Activated T-helper 1 cell treated with anti-CD3 and anti-CD28 coated beads, Interleukin-12 subunit alpha, Interleukin-12 subunit beta, Interleukin-2, Interleukin-4 antibody, amounts not matched to agents 30 ng/mL and 10 ng/mL and 1 ng/mL, durations not matched to agents 14 hours and 24 hours and 36 hours (primary cell): ENCODE measurements at regions not wholly inside any gene's neighbourhood (a gene's known extent, or its start where the extent isn't known, plus 50 kb on each side); places are given as distances from the start of the nearest gene placed in this dataset.

ENCODE experiments used
- DNase-seq: peaks from one replicate; pipeline ENCODE4 v3.0.0; 2021; ENCODE audit warnings: low spot score
- H3K27ac Mint-ChIP-seq: one replicate; pipeline ENCODE4 v1.8.0; 2021; ENCODE audit warnings: mild to moderate bottlenecking, mixed read lengths
- H3K27me3 Mint-ChIP-seq: one replicate; pipeline ENCODE4 v1.8.0; 2022; ENCODE audit warnings: mild to moderate bottlenecking, moderate library complexity, mixed read lengths; ENCODE audit not compliant: insufficient read depth
- H3K36me3 Mint-ChIP-seq: one replicate; pipeline ENCODE4 v1.8.0; 2021; ENCODE audit warnings: low read depth, mixed read lengths
- H3K4me1 Mint-ChIP-seq: one replicate; pipeline ENCODE4 v1.8.0; 2021; ENCODE audit warnings: low read depth, mixed read lengths
- H3K4me3 Mint-ChIP-seq: one replicate; pipeline ENCODE4 v1.8.0; 2021; ENCODE audit warnings: mild to moderate bottlenecking, moderate library complexity, mixed read lengths
- H3K9me3 Mint-ChIP-seq: one replicate; pipeline ENCODE4 v1.8.0; 2021; ENCODE audit warnings: mixed read lengths
- intact Hi-C: fragments of 100-400 bp; cut with micrococcal nuclease; formaldehyde crosslinking; loops from one replicate; pipeline ENCODE4 v1.15.1; 2024

- no peak for DNase-seq
- intact Hi-C loops, result no loop called here
- Mint-ChIP-seq H3K27ac (no peak overlapping the region), H3K27me3 (peaks cover 9% of the 10 kb centered on the region), H3K4me1 (no peaks in the 10 kb centered on the region), H3K36me3 (no peaks in the 10 kb centered on the region), H3K9me3 (no peaks in the 10 kb centered on the region), H3K4me3 (no peak overlapping the region)
These were observed 86.2 kb upstream of the SCEL start for GRCh38 chr13:77449265-77449664.

- H3K27me3 Mint-ChIP-seq, result peaks cover 3% of the 10 kb centered on the region
- H3K4me3 Mint-ChIP-seq, result no peak overlapping the region
- intact Hi-C loops, result no loop called here
- H3K27ac Mint-ChIP-seq, result no peak overlapping the region
- H3K36me3 Mint-ChIP-seq, result no peaks in the 10 kb centered on the region
- no peaks in the 10 kb centered on the region for H3K9me3 Mint-ChIP-seq
- H3K4me1 Mint-ChIP-seq, result no peaks in the 10 kb centered on the region
- DNase-seq, result no peak
These were observed 86.8 kb upstream of the SCEL start for GRCh38 chr13:77448689-77449088.

GRCh38 chr13:77443511-77443910 lies 92.0 kb upstream of the SCEL start:
- Mint-ChIP-seq H3K36me3 (no peaks in the 10 kb centered on the region), H3K27me3 (peaks cover 5% of the 10 kb centered on the region), H3K27ac (no peak overlapping the region), H3K4me3 (no peak overlapping the region), H3K9me3 (peaks cover 7% of the 10 kb centered on the region), H3K4me1 (no peaks in the 10 kb centered on the region)
- DNase-seq, result no peak
- intact Hi-C loops, result no loop called here

GRCh38 chr13:77437267-77437666 lies 98.2 kb upstream of the SCEL start:
- peaks cover 7% of the 10 kb centered on the region for H3K9me3 Mint-ChIP-seq
- no peak for DNase-seq
- H3K36me3 Mint-ChIP-seq, result no peaks in the 10 kb centered on the region
- no peaks in the 10 kb centered on the region for H3K4me1 Mint-ChIP-seq
- intact Hi-C loops, result no loop called here
- H3K27ac Mint-ChIP-seq, result no peak overlapping the region
- no peak overlapping the region for H3K4me3 Mint-ChIP-seq
- peaks cover 2% of the 10 kb centered on the region for H3K27me3 Mint-ChIP-seq

- H3K36me3 Mint-ChIP-seq, result no peaks in the 10 kb centered on the region
- intact Hi-C loops, result no loop called here
- H3K9me3 Mint-ChIP-seq, result peaks cover under 1% of the 10 kb centered on the region
- no peak overlapping the region for H3K4me3 Mint-ChIP-seq
- DNase-seq, result no peak
- no peak overlapping the region for H3K27ac Mint-ChIP-seq
- peaks cover 6% of the 10 kb centered on the region for H3K4me1 Mint-ChIP-seq
- H3K27me3 Mint-ChIP-seq, result no peaks in the 10 kb centered on the region
These were observed 101.2 kb upstream of the SCEL start for GRCh38 chr13:77434289-77434688.

- H3K9me3 Mint-ChIP-seq, result peaks cover 10% of the 10 kb centered on the region
- intact Hi-C loops, result no loop called here
- H3K27ac Mint-ChIP-seq, result no peak overlapping the region
- peaks cover 11% of the 10 kb centered on the region for H3K4me1 Mint-ChIP-seq
- no peaks in the 10 kb centered on the region for H3K27me3 Mint-ChIP-seq
- DNase-seq, result no peak
- H3K4me3 Mint-ChIP-seq, result no peak overlapping the region
- H3K36me3 Mint-ChIP-seq, result peaks cover 4% of the 10 kb centered on the region
These were observed 104.1 kb upstream of the SCEL start for GRCh38 chr13:77431449-77431848.

- Mint-ChIP-seq H3K36me3 (peaks cover 4% of the 10 kb centered on the region), H3K27ac (no peak overlapping the region), H3K4me1 (peaks cover 11% of the 10 kb centered on the region), H3K4me3 (no peak overlapping the region), H3K9me3 (peaks cover 10% of the 10 kb centered on the region), H3K27me3 (no peaks in the 10 kb centered on the region)
- intact Hi-C loops, result no loop called here
- no peak for DNase-seq
These were observed 103.6 kb upstream of the MYCBP2 start for GRCh38 chr13:77430377-77430951.

GRCh38 chr13:77429320-77430142 lies 102.6 kb upstream of the MYCBP2 start:
- no peaks in the 10 kb centered on the region for H3K27me3 Mint-ChIP-seq
- intact Hi-C loops, result loop anchor here (1.0 to 2.0 kb wide), 4 partner anchors 40 to 402 kb away; partner anchors contain the start of gene FBXL3
- H3K9me3 Mint-ChIP-seq, result peaks cover 10% of the 10 kb centered on the region
- peaks cover 11% of the 10 kb centered on the region for H3K4me1 Mint-ChIP-seq
- H3K27ac Mint-ChIP-seq, result peak overlapping the region; percentile 49
- H3K4me3 Mint-ChIP-seq, result no peak overlapping the region
- DNase-seq, result no peak
- H3K36me3 Mint-ChIP-seq, result peaks cover 4% of the 10 kb centered on the region

- intact Hi-C loops, result no loop called here
- Mint-ChIP-seq H3K36me3 (peaks cover 4% of the 10 kb centered on the region), H3K27ac (no peak overlapping the region), H3K27me3 (peaks cover 1% of the 10 kb centered on the region), H3K4me3 (no peak overlapping the region), H3K9me3 (peaks cover 10% of the 10 kb centered on the region), H3K4me1 (peaks cover 11% of the 10 kb centered on the region)
- DNase-seq, result no peak
These were observed 98.8 kb upstream of the MYCBP2 start for GRCh38 chr13:77425705-77426104.

GRCh38 chr13:77423296-77423695 lies 96.4 kb upstream of the MYCBP2 start:
- peaks cover 3% of the 10 kb centered on the region for H3K9me3 Mint-ChIP-seq

GRCh38 chr13:77422724-77423123 lies 95.8 kb upstream of the MYCBP2 start:
- Mint-ChIP-seq H3K36me3 (no peaks in the 10 kb centered on the region), H3K9me3 (no peaks in the 10 kb centered on the region), H3K27ac (no peak overlapping the region), H3K4me1 (no peaks in the 10 kb centered on the region), H3K27me3 (peaks cover 7% of the 10 kb centered on the region), H3K4me3 (no peak overlapping the region)
- no peak for DNase-seq
- intact Hi-C loops, result no loop called here

More at GRCh38 chr13:77423296-77423695, 96.4 kb upstream of the MYCBP2 start:
- no peak for DNase-seq
- Mint-ChIP-seq H3K4me1 (no peaks in the 10 kb centered on the region), H3K27ac (no peak overlapping the region), H3K4me3 (no peak overlapping the region), H3K36me3 (no peaks in the 10 kb centered on the region), H3K27me3 (peaks cover 6% of the 10 kb centered on the region)
- intact Hi-C loops, result no loop called here

GRCh38 chr13:77417897-77418296 lies 91.0 kb upstream of the MYCBP2 start:
- no peaks in the 10 kb centered on the region for H3K9me3 Mint-ChIP-seq
- H3K4me3 Mint-ChIP-seq, result no peak overlapping the region
- H3K4me1 Mint-ChIP-seq, result no peaks in the 10 kb centered on the region
- H3K36me3 Mint-ChIP-seq, result no peaks in the 10 kb centered on the region
- peaks cover 8% of the 10 kb centered on the region for H3K27me3 Mint-ChIP-seq
- H3K27ac Mint-ChIP-seq, result no peak overlapping the region
- intact Hi-C loops, result no loop called here
- no peak for DNase-seq

GRCh38 chr13:77416666-77417212 lies 89.8 kb upstream of the MYCBP2 start:
- no peaks in the 10 kb centered on the region for H3K36me3 Mint-ChIP-seq
- intact Hi-C loops, result no loop called here
- no peak overlapping the region for H3K4me3 Mint-ChIP-seq
- H3K4me1 Mint-ChIP-seq, result no peaks in the 10 kb centered on the region
- no peak for DNase-seq
- H3K27me3 Mint-ChIP-seq, result peaks cover 8% of the 10 kb centered on the region
- no peak overlapping the region for H3K27ac Mint-ChIP-seq
- no peaks in the 10 kb centered on the region for H3K9me3 Mint-ChIP-seq
